CD4-positive, alpha-beta memory T cell (primary cell): ENCODE measurements at regions not wholly inside any gene's neighbourhood (a gene's known extent, or its start where the extent isn't known, plus 50 kb on each side); places are given as distances from the start of the nearest gene placed in this dataset.
"Not testable (repeated sequence)": the region's sequence is repeated elsewhere in the genome, so short reads cannot be mapped to it uniquely, and the experiment has no call there.

Source experiments
- CTCF ChIA-PET: fragments of 350-600 bp; sonication (Branson Sonifier 250); formaldehyde crosslinking; loops from one replicate; lab custom pipeline; 2021; ENCODE audit warnings: inconsistent platforms; ENCODE audit not compliant: partially characterized antibody; lab: Charles Lee
- POLR2A ChIA-PET: fragments of 350-600 bp; sonication (Branson Sonifier 250); formaldehyde crosslinking; loops from one replicate; lab custom pipeline; 2021; ENCODE audit not compliant: partially characterized antibody; lab: Charles Lee
- DNase-seq, 5 donors: peaks; one replicate each; pipeline versions ENCODE4 v3.0.0 to v3.0.0-alpha.2; 2020 to 2022; ENCODE audit warnings: mixed read lengths in 1 of 5
- H3K27ac ChIP-seq: one replicate; pipeline ENCODE4 v1.7.0; 2013; ENCODE audit warnings: low read depth, low read length
- H3K27me3 ChIP-seq: 2 replicates; pipeline ENCODE4 v1.7.0; 2013; ENCODE audit warnings: mild to moderate bottlenecking, low read length, moderate library complexity; ENCODE audit not compliant: insufficient read depth
- H3K36me3 ChIP-seq: 2 replicates; pipeline ENCODE4 v1.7.0; 2013; ENCODE audit warnings: mild to moderate bottlenecking, low read length, moderate library complexity; ENCODE audit not compliant: insufficient read depth
- H3K4me1 ChIP-seq: 2 replicates; pipeline ENCODE4 v1.7.0; 2013; ENCODE audit warnings: mild to moderate bottlenecking, low read length, moderate library complexity; ENCODE audit not compliant: insufficient read depth
- H3K4me3 ChIP-seq, 2 donors: one replicate each; pipeline ENCODE4 v1.7.0; 2013; ENCODE audit warnings: low read length in 2 of 2, mild to moderate bottlenecking in 1 of 2
- H3K9me3 ChIP-seq, 2 donors: one replicate each; pipeline ENCODE4 v1.7.0; 2013; ENCODE audit warnings: low read length in 2 of 2, control low read depth in 1 of 2; ENCODE audit not compliant: control insufficient read depth in 1 of 2
- H3K27ac Mint-ChIP-seq, 7 donors: one replicate each; pipeline ENCODE4 v1.8.0; 2020 to 2021; ENCODE audit warnings: mixed read lengths in 7 of 7, mild to moderate bottlenecking in 6 of 7, inconsistent platforms in 3 of 7, moderate library complexity in 3 of 7
- H3K27me3 Mint-ChIP-seq, 2 donors: one replicate each; pipeline ENCODE4 v1.8.0; 2020 to 2021; ENCODE audit warnings: mixed read lengths in 2 of 2
- H3K36me3 Mint-ChIP-seq, 2 donors: one replicate each; pipeline ENCODE4 v1.8.0; 2020 to 2021; ENCODE audit warnings: mixed read lengths in 2 of 2, inconsistent platforms in 1 of 2, mild to moderate bottlenecking in 1 of 2
- H3K4me1 Mint-ChIP-seq, 4 donors: one replicate each; pipeline ENCODE4 v1.8.0; 2020 to 2021; ENCODE audit warnings: mixed read lengths in 4 of 4, mild to moderate bottlenecking in 1 of 4
- H3K4me3 Mint-ChIP-seq, 8 donors: one replicate each; pipeline ENCODE4 v1.8.0; 2020 to 2021; ENCODE audit warnings: mixed read lengths in 8 of 8, mild to moderate bottlenecking in 7 of 8, moderate library complexity in 6 of 8, inconsistent platforms in 3 of 8
- H3K9me3 Mint-ChIP-seq, 8 donors: one replicate each; pipeline ENCODE4 v1.8.0; 2020 to 2021; ENCODE audit warnings: mixed read lengths in 8 of 8, mild to moderate bottlenecking in 5 of 8, inconsistent platforms in 3 of 8, moderate library complexity in 1 of 8
- intact Hi-C: fragments of 100-400 bp; cut with micrococcal nuclease; formaldehyde crosslinking; loops from one replicate; pipeline ENCODE4 v1.15.1; 2023

GRCh38 chr22:17283865-17284264, 64.6 kb upstream of the ADA2 start:
- H3K36me3 ChIP-seq, H3K9me3 ChIP-seq, H3K27me3 Mint-ChIP-seq, H3K27ac Mint-ChIP-seq, H3K4me3 Mint-ChIP-seq, H3K27me3 ChIP-seq, POLR2A ChIA-PET, H3K36me3 Mint-ChIP-seq, H3K4me3 ChIP-seq, H3K27ac ChIP-seq, H3K9me3 Mint-ChIP-seq, CTCF ChIA-PET, DNase-seq: not testable (repeated sequence)
- intact Hi-C loops, result loop anchor here (5.0 kb wide), 1 partner anchor 67 kb away; the partner anchor contains the start of gene ADA2
- peaks cover 10 to 22% (median 14%) of the 10 kb centered on the region in 4 donors for H3K4me1 Mint-ChIP-seq
- H3K4me1 ChIP-seq, result peaks cover 18% of the 10 kb centered on the region

GRCh38 chr22:17283423-17283822, 64.2 kb upstream of the ADA2 start:
- ChIA-PET POLR2A (no interaction called here), CTCF (no interaction called here)
- Histone ChIP-seq H3K4me3 (no peak overlapping the region), H3K9me3 (no peaks in the 10 kb centered on the region), H3K27me3 (no peaks in the 10 kb centered on the region), H3K27ac (no peak overlapping the region), H3K4me1 (peaks cover 18% of the 10 kb centered on the region), H3K36me3 (no peaks in the 10 kb centered on the region)
- Mint-ChIP-seq H3K9me3 (no peaks in the 10 kb centered on the region), H3K36me3 (no peaks in the 10 kb centered on the region), H3K27me3 (no peaks in the 10 kb centered on the region), H3K4me3 (no peak overlapping the region), H3K4me1 (peaks cover 10 to 22% (median 14%) of the 10 kb centered on the region in 4 donors), H3K27ac (no peak overlapping the region)
- intact Hi-C loops, result loop anchor here (5.0 kb wide), 1 partner anchor 66 kb away; the partner anchor contains the start of gene ADA2
- no peak for DNase-seq

DNA sequence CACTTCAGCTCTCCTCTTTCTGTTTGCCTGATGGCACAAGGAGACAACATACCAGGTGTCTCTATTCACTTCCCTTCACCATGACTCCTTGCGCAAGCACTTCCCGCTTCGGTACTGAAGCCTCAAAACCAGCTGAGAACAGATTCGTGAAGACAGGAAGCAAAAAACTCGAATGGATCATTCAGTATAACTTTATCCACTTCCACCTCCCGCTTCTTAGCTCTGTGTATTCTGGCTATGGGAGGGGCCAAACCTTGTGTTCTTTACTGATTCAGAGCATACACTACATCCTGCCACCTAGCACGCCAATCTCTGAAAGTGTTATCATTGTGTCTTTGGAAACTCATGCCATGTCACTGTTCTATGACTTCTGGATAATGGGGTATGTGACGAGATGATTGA, 62.2 kb upstream of the ADA2 start:
- Histone ChIP-seq H3K9me3 (no peaks in the 10 kb centered on the region), H3K4me1 (peaks cover 18% of the 10 kb centered on the region), H3K27me3 (no peaks in the 10 kb centered on the region), H3K36me3 (no peaks in the 10 kb centered on the region), H3K4me3 (no peak overlapping the region), H3K27ac (no peak overlapping the region)
- Mint-ChIP-seq H3K27me3 (no peaks in the 10 kb centered on the region), H3K27ac (peak overlapping the region; percentile 2 to 87 (median 65)), H3K4me3 (peak overlapping the region in 7 of 8 donors; percentile 34 to 78 (median 61)), H3K9me3 (no peaks in the 10 kb centered on the region), H3K4me1 (peaks cover 10 to 22% (median 14%) of the 10 kb centered on the region in 4 donors), H3K36me3 (no peaks in the 10 kb centered on the region)
- POLR2A ChIA-PET, result interaction anchor here (0.8 to 1.6 kb wide), 2 partner anchors 23 to 62 kb away, joined by 3 to 4 read pairs; partner anchors contain the start of gene ADA2
- intact Hi-C loops, result loop anchor here (5.0 kb wide), 1 partner anchor 64 kb away; the partner anchor contains the start of gene ADA2
- CTCF ChIA-PET, result no interaction called here
- DNase-seq, result peak; percentile 15 to 42 (median 25)

GRCh38 chr22:17281026-17281425, 61.8 kb upstream of the ADA2 start:
- peaks cover 18% of the 10 kb centered on the region for H3K4me1 ChIP-seq
- H3K27me3 ChIP-seq, result no peaks in the 10 kb centered on the region
- DNase-seq, result no peak
- peak overlapping the region; percentile 2 to 87 (median 65) for H3K27ac Mint-ChIP-seq
- no peaks in the 10 kb centered on the region for H3K36me3 ChIP-seq
- intact Hi-C loops, result loop anchor here (5.0 kb wide), 1 partner anchor 64 kb away; the partner anchor contains the start of gene ADA2
- POLR2A ChIA-PET, result interaction anchor here (0.8 to 1.6 kb wide), 3 partner anchors 23 to 63 kb away, joined by 3 to 4 read pairs (median 3); partner anchors contain the start of gene ADA2
- no peaks in the 10 kb centered on the region for H3K36me3 Mint-ChIP-seq
- H3K27me3 Mint-ChIP-seq, result no peaks in the 10 kb centered on the region
- CTCF ChIA-PET, result interaction anchor here (1.2 kb wide), 1 partner anchor 109 kb away, joined by 4 read pairs; no protein-coding TSS in a partner anchor
- no peak overlapping the region for H3K4me3 ChIP-seq
- peak overlapping the region; percentile 2 for H3K27ac ChIP-seq
- peaks cover 10 to 22% (median 14%) of the 10 kb centered on the region in 4 donors for H3K4me1 Mint-ChIP-seq
- no peaks in the 10 kb centered on the region for H3K9me3 ChIP-seq
- H3K9me3 Mint-ChIP-seq, result no peaks in the 10 kb centered on the region
- H3K4me3 Mint-ChIP-seq, result peak overlapping the region in 7 of 8 donors; percentile 34 to 78 (median 61)

DNA sequence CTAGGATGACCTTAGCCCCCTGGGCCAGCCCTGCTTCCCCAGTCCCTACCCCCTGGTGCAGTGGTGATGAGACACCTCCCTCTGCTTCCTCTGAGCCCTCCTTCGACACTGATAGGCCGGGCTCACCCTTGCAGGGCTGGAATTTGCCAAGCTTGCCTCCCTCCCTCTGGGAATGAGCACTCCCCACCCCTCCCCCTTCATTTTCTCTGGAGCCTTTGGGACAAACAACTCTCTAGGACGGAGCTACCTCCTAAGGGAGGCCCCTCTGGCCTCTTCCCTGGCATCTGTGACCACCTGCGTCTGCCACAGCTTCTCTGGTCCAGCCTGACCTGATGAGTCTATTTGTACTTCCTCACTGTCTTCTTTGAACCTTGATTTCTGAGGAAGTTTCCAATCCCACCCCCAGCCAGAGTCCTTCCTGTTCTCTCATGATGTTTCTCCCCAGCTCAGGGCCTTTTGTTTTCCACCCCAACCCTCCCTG, 53.3 kb upstream of the ADA2 start:
- no peaks in the 10 kb centered on the region for H3K27me3 Mint-ChIP-seq
- intact Hi-C loops, result no loop called here
- CTCF ChIA-PET, result interaction anchor here (1.0 kb wide), 1 partner anchor 60 kb away, joined by 3 read pairs; no protein-coding TSS in a partner anchor

DNA sequence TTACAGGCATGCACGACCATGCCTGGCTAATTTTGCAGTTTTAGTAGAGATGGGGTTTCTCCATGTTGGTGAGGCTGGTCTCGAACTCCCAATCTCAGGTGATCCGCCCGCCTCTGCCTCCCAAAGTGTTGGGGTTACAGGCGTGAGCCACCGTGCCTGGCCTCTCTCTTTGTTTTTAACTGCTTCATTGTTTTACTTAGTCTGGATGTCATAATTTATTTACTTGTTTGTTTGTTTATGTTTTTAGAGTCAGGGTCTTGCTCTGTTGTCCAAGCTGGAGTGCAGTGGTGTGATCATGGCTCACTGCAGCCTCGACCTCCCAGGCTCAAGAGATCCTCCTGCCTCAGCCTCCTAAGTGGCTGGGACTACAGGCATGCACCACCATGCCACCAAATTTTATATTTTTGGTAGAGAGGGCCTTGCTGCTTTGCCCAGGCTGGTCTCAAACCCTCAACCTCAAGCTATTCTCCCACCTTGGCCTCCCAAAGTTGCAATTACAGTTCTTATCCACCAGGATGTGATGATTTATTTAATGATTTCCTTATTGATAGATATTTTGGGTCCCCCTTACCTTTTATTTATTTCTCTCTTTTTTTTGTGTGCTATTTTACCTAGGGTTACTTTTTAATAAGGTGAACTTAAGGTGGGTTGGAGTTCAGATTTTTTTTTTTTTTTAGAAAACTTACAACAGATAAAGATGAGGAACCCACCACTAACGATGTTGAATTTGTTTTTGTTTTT, 52.6 kb upstream of the ADA2 start:
- Mint-ChIP-seq H3K36me3 (no peaks in the 10 kb centered on the region), H3K4me1 (peaks cover 4 to 18% (median 8%) of the 10 kb centered on the region in 4 donors), H3K9me3 (no peaks in the 10 kb centered on the region), H3K27ac (peak overlapping the region in 1 of 7 donors; percentile 52), H3K27me3 (no peaks in the 10 kb centered on the region), H3K4me3 (no peak overlapping the region)
- H3K4me1 ChIP-seq, result peaks cover 5% of the 10 kb centered on the region
- no peak for DNase-seq
- H3K36me3 ChIP-seq, result no peaks in the 10 kb centered on the region
- no peak overlapping the region for H3K27ac ChIP-seq
- ChIA-PET POLR2A (no interaction called here), CTCF (no interaction called here)
- intact Hi-C loops, result no loop called here
- H3K9me3 ChIP-seq, result no peaks in the 10 kb centered on the region
- no peak overlapping the region for H3K4me3 ChIP-seq
- no peaks in the 10 kb centered on the region for H3K27me3 ChIP-seq

More for the DNA sequence above, 53.3 kb upstream of the ADA2 start:
- Mint-ChIP-seq H3K36me3 (no peaks in the 10 kb centered on the region), H3K4me1 (peaks cover 0 to 15% (median 3%) of the 10 kb centered on the region in 4 donors), H3K27ac (peak overlapping the region in 2 of 7 donors; percentile 18 to 47), H3K4me3 (no peak overlapping the region), H3K9me3 (no peaks in the 10 kb centered on the region)
- no peaks in the 10 kb centered on the region for H3K27me3 ChIP-seq
- no peak overlapping the region for H3K27ac ChIP-seq
- H3K9me3 ChIP-seq, result no peaks in the 10 kb centered on the region
- no peaks in the 10 kb centered on the region for H3K36me3 ChIP-seq
- no peak overlapping the region for H3K4me3 ChIP-seq
- H3K4me1 ChIP-seq, result no peaks in the 10 kb centered on the region
- POLR2A ChIA-PET, result no interaction called here
- DNase-seq, result no peak

DNA sequence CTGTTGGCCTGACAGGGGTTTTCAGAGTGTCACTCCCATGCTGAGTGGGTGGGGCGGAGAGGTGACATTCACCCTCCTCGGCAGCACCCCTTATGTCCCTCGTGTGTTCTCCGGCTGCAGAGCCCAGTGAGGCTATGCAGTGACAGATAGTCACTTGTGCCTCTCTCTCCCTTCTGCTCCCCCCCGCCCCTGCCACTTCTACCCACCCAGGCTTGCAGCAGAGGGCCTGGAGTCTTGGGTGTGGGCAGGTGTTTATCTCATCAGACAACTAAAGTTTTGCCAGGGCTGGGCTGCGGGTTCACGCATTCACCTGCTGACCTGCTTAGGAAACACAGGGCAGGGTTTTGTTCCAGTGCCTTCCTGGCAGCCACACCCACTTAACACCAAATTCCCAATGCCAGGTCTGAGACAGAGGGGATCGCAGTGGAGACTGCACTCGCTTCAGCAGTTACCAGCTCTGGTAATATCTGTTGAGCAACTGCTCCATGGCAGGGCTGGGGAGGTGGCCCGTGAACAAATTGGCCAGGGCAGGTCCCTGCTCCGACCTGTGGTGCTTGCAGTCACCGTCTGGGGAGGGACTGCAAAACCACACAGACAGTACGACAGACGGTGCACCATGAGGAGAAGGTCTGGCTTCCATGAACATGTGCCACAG, 50.5 kb upstream of the ADA2 start:
- H3K27me3 ChIP-seq, result no peaks in the 10 kb centered on the region
- CTCF ChIA-PET, result interaction anchor here (1.0 to 1.6 kb wide), 3 partner anchors 33 to 233 kb away, joined by 4 to 5 read pairs (median 4); no protein-coding TSS in a partner anchor
- H3K36me3 Mint-ChIP-seq, result no peaks in the 10 kb centered on the region
- no peaks in the 10 kb centered on the region for H3K27me3 Mint-ChIP-seq
- peak overlapping the region in 4 of 7 donors; percentile 16 to 79 (median 28) for H3K27ac Mint-ChIP-seq
- no peaks in the 10 kb centered on the region for H3K9me3 Mint-ChIP-seq
- no peak overlapping the region for H3K27ac ChIP-seq
- peaks cover 17% of the 10 kb centered on the region for H3K4me1 ChIP-seq
- H3K4me1 Mint-ChIP-seq, result peaks cover 8 to 32% (median 17%) of the 10 kb centered on the region in 4 donors
- no peaks in the 10 kb centered on the region for H3K9me3 ChIP-seq
- H3K4me3 ChIP-seq, result no peak overlapping the region
- intact Hi-C loops, result no loop called here
- POLR2A ChIA-PET, result no interaction called here
- no peaks in the 10 kb centered on the region for H3K36me3 ChIP-seq
- peak overlapping the region in 2 of 8 donors; percentile 3 to 53 for H3K4me3 Mint-ChIP-seq
- no peak for DNase-seq
